Neural cell (in vitro differentiated cells): ENCODE measurements at regions not wholly inside any gene's neighbourhood (a gene's known extent, or its start where the extent isn't known, plus 50 kb on each side); places are given as distances from the start of the nearest gene placed in this dataset.

Source experiments
- H2AFZ ChIP-seq: fragments of 200-600, 300-800 bp; sonication (generic), shearing (Covaris generic); 2 replicates; pipeline ENCODE4 v1.6.0; 2014; ENCODE audit warnings: low read depth, mild to moderate bottlenecking, antibody characterized with exemption, low read length, moderate library complexity
- H3F3A ChIP-seq: fragments of 200-600 bp; shearing (Covaris generic); 2 replicates; pipeline ENCODE4 v1.6.1; 2016; ENCODE audit warnings: mild to moderate bottlenecking, moderate library complexity, mixed read lengths, antibody characterized with exemption, low read length; ENCODE audit not compliant: insufficient read depth, poor library complexity, severe bottlenecking
- H3K27ac ChIP-seq: fragments of 200-600, 300-800 bp; sonication (generic), shearing (Covaris generic); 2 replicates; pipeline ENCODE4 v1.5.1; 2014; ENCODE audit warnings: mild to moderate bottlenecking, low read length, moderate library complexity
- H3K27me3 ChIP-seq: fragments of 300-800, 200-600 bp; sonication (generic), shearing (Covaris generic); 2 replicates; pipeline ENCODE4 v1.6.0; 2014; ENCODE audit warnings: mild to moderate bottlenecking, low read depth, low read length, moderate library complexity; ENCODE audit not compliant: insufficient read depth
- H3K36me3 ChIP-seq: fragments of 300-800, 200-600 bp; sonication (generic), shearing (Covaris generic); 2 replicates; pipeline ENCODE4 v1.5.1; 2014; ENCODE audit warnings: mild to moderate bottlenecking, antibody characterized with exemption, low read length, moderate library complexity; ENCODE audit not compliant: insufficient read depth
- H3K4me2 ChIP-seq: fragments of 300-800, 200-600 bp; sonication (generic), shearing (Covaris generic); 2 replicates; pipeline ENCODE4 v1.6.0; 2014; ENCODE audit warnings: mild to moderate bottlenecking, low read length
- H3K4me3 ChIP-seq: fragments of 300-800, 200-600 bp; sonication (generic), shearing (Covaris generic); 2 replicates; pipeline ENCODE4 v1.5.1; 2014; ENCODE audit warnings: mild to moderate bottlenecking, low read length, moderate library complexity
- H3K79me2 ChIP-seq: fragments of 200-600 bp; shearing (Covaris generic); replicated peaks from 2 replicates; pipeline ENCODE4 v1.6.0; 2014; ENCODE audit warnings: mild to moderate bottlenecking, low read length, moderate library complexity; ENCODE audit not compliant: insufficient read depth
- H3K9ac ChIP-seq: fragments of 300-800, 200-600 bp; sonication (generic), shearing (Covaris generic); 2 replicates; pipeline ENCODE4 v1.6.1; 2016; ENCODE audit warnings: mild to moderate bottlenecking, low read length, mixed read lengths
- H3K9me2 ChIP-seq: fragments of 200-600 bp; shearing (Covaris generic); 2 replicates; pipeline ENCODE4 v1.6.1; 2016; ENCODE audit warnings: mild to moderate bottlenecking, low read length, mixed read lengths; ENCODE audit not compliant: insufficient read depth
- H3K9me3 ChIP-seq: fragments of 200-600, 300-800 bp; sonication (generic), shearing (Covaris generic); 2 replicates; pipeline ENCODE4 v1.6.1; 2016; ENCODE audit warnings: mild to moderate bottlenecking, mixed run types, low read length, moderate library complexity, mixed read lengths
- H4K20me1 ChIP-seq: fragments of 200-600 bp; shearing (Covaris generic); 2 replicates; pipeline ENCODE4 v1.6.1; 2016; ENCODE audit warnings: mild to moderate bottlenecking, mixed run types; ENCODE audit not compliant: insufficient read depth
- EP300 ChIP-seq: fragments of 450-650 bp; conservative IDR thresholded peaks from 2 replicates; pipeline ENCODE4 v1.6.1; 2014; ENCODE audit warnings: antibody characterized with exemption, mild to moderate bottlenecking, moderate library complexity; ENCODE audit not compliant: poor library complexity, severe bottlenecking
- EZH2 ChIP-seq: fragments of 200-600, 300-800 bp; shearing (Covaris generic), sonication (generic); IDR thresholded peaks from 2 replicates; pipeline ENCODE4 v1.6.1; 2014; ENCODE audit warnings: antibody characterized with exemption, low read length, borderline replicate concordance, mild to moderate bottlenecking; ENCODE audit not compliant: insufficient read depth, poor library complexity, severe bottlenecking
- MXI1 ChIP-seq: fragments of 450-650 bp; conservative IDR thresholded peaks from 2 replicates; pipeline ENCODE4 v1.6.1; 2014; ENCODE audit warnings: antibody characterized with exemption, mild to moderate bottlenecking; ENCODE audit not compliant: poor library complexity, severe bottlenecking
- POLR2AphosphoS5 ChIP-seq: IDR thresholded peaks from 2 replicates; pipeline ENCODE4 v1.6.1; 2012
- RAD21 ChIP-seq: fragments of 450-650 bp; conservative IDR thresholded peaks from 2 replicates; pipeline ENCODE4 v1.6.1; 2014; ENCODE audit warnings: antibody characterized with exemption, mild to moderate bottlenecking, moderate library complexity
- SMC3 ChIP-seq: fragments of 450-650 bp; conservative IDR thresholded peaks from 2 replicates; pipeline ENCODE4 v1.6.1; 2014; ENCODE audit warnings: antibody characterized with exemption, mild to moderate bottlenecking, moderate library complexity; ENCODE audit not compliant: poor library complexity
- TAF1 ChIP-seq: IDR thresholded peaks from 2 replicates; pipeline ENCODE4 v1.6.1; 2012; ENCODE audit warnings: low read depth
- TF ChIP-seq, protein P1 (sequence below): IDR thresholded peaks from 2 replicates; pipeline ENCODE4 v1.6.1; 2012; ENCODE audit warnings: borderline replicate concordance
- TF ChIP-seq, protein P2 (sequence below): fragments of 450-650 bp; IDR thresholded peaks from 2 replicates; pipeline ENCODE4 v1.5.1; 2014; ENCODE audit warnings: antibody characterized with exemption, mild to moderate bottlenecking, moderate library complexity; ENCODE audit not compliant: poor library complexity, severe bottlenecking

DNA sequence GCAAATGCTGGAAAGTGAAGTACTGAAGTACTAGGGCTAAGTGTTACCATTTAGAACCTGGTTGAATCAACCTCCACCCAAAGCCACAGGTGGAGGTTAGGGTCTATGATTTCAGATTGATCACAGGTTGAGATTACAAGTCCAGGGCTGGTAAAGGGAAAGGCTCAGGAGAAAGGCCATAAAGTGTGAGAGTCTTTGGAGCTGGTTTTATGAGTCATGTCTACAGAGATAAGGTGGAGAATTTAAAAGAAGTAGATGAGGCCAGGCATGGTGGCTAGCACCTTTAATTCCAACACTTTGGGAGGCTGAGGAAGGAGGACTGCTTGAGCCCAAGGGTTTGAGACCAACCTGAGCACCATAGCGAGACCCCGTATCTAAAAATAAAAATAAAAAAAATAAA is 221.7 kb upstream of the CDH11 start:
- Histone ChIP-seq H3K9ac (no peak overlapping the region), H4K20me1 (no peaks in the 10 kb centered on the region), H3K36me3 (no peaks in the 10 kb centered on the region), H3F3A (no peaks in the 10 kb centered on the region), H3K9me2 (no peaks in the 10 kb centered on the region), H3K4me2 (no peak overlapping the region), H2AFZ (no peak overlapping the region), H3K27me3 (no peaks in the 10 kb centered on the region), H3K4me3 (no peak overlapping the region), H3K79me2 (no peaks in the 10 kb centered on the region), H3K9me3 (no peaks in the 10 kb centered on the region), H3K27ac (no peak overlapping the region)
- TF ChIP-seq TAF1 (no peak), EP300 (no peak), MXI1 (no peak), SMC3 (no peak), RAD21 (no peak), POLR2AphosphoS5 (no peak), EZH2 (no peak)
- TF ChIP-seq, protein P1, sequence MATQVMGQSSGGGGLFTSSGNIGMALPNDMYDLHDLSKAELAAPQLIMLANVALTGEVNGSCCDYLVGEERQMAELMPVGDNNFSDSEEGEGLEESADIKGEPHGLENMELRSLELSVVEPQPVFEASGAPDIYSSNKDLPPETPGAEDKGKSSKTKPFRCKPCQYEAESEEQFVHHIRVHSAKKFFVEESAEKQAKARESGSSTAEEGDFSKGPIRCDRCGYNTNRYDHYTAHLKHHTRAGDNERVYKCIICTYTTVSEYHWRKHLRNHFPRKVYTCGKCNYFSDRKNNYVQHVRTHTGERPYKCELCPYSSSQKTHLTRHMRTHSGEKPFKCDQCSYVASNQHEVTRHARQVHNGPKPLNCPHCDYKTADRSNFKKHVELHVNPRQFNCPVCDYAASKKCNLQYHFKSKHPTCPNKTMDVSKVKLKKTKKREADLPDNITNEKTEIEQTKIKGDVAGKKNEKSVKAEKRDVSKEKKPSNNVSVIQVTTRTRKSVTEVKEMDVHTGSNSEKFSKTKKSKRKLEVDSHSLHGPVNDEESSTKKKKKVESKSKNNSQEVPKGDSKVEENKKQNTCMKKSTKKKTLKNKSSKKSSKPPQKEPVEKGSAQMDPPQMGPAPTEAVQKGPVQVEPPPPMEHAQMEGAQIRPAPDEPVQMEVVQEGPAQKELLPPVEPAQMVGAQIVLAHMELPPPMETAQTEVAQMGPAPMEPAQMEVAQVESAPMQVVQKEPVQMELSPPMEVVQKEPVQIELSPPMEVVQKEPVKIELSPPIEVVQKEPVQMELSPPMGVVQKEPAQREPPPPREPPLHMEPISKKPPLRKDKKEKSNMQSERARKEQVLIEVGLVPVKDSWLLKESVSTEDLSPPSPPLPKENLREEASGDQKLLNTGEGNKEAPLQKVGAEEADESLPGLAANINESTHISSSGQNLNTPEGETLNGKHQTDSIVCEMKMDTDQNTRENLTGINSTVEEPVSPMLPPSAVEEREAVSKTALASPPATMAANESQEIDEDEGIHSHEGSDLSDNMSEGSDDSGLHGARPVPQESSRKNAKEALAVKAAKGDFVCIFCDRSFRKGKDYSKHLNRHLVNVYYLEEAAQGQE, result no peak
- TF ChIP-seq, protein P2, sequence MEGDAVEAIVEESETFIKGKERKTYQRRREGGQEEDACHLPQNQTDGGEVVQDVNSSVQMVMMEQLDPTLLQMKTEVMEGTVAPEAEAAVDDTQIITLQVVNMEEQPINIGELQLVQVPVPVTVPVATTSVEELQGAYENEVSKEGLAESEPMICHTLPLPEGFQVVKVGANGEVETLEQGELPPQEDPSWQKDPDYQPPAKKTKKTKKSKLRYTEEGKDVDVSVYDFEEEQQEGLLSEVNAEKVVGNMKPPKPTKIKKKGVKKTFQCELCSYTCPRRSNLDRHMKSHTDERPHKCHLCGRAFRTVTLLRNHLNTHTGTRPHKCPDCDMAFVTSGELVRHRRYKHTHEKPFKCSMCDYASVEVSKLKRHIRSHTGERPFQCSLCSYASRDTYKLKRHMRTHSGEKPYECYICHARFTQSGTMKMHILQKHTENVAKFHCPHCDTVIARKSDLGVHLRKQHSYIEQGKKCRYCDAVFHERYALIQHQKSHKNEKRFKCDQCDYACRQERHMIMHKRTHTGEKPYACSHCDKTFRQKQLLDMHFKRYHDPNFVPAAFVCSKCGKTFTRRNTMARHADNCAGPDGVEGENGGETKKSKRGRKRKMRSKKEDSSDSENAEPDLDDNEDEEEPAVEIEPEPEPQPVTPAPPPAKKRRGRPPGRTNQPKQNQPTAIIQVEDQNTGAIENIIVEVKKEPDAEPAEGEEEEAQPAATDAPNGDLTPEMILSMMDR, result no peak

DNA sequence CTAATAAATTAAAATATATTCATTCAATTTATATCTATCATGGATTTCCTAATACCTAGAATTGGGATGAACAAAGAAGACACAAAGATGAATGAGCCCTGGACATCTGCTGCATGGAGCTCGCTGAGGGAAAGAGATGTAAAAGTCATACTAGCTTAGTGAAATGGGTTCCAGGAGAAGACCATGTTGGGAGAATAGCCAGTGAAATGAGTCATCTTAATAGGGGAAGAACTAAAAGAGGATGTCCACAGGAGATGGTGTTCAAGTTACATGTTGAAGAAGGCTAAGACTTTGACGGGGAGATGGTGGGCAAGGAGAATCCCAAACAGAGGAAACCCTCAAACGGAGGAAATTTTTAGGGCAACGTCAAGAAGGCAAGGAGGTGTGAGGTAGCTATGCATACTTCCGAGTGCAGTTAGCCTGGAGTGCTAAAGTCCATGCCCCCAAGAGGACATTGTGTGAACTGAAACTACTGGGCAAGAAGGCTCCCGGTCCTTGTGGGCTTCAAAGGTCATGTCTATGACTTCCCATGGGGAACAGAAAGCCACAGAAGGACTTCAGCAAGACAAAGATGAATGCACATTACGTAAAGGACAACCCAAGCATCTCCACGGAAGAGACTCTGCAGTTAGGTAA is 220.5 kb upstream of the CDH11 start:
- no peak overlapping the region for H2AFZ ChIP-seq
- no peaks in the 10 kb centered on the region for H3K36me3 ChIP-seq
- no peaks in the 10 kb centered on the region for H3K79me2 ChIP-seq
- TF ChIP-seq RAD21 (no peak), TAF1 (no peak), EP300 (no peak), SMC3 (no peak), EZH2 (no peak), POLR2AphosphoS5 (no peak), MXI1 (no peak)
- TF ChIP-seq, protein P1, result no peak
- TF ChIP-seq, protein P2, result no peak
- no peaks in the 10 kb centered on the region for H3K27me3 ChIP-seq
- no peaks in the 10 kb centered on the region for H3K9me3 ChIP-seq
- no peaks in the 10 kb centered on the region for H3K9me2 ChIP-seq
- no peaks in the 10 kb centered on the region for H3F3A ChIP-seq
- H4K20me1 ChIP-seq, result no peaks in the 10 kb centered on the region
- H3K9ac ChIP-seq, result no peak overlapping the region
- no peak overlapping the region for H3K4me2 ChIP-seq
- no peak overlapping the region for H3K27ac ChIP-seq
- no peak overlapping the region for H3K4me3 ChIP-seq
